ENCODE measurements at regions not wholly inside any gene's neighbourhood (a gene's known extent, or its start where the extent isn't known, plus 50 kb on each side); places are given as distances from the start of the nearest gene placed in this dataset.

GRCh38 chr5:133763744-133764143, 151.4 kb upstream of the FSTL4 start:
- no peak for DNase-seq (ENCODE audit: low read depth)
- no peak overlapping the region for H3K4me3 ChIP-seq (ENCODE audit: low read length)
- TF ChIP-seq, protein P1, sequence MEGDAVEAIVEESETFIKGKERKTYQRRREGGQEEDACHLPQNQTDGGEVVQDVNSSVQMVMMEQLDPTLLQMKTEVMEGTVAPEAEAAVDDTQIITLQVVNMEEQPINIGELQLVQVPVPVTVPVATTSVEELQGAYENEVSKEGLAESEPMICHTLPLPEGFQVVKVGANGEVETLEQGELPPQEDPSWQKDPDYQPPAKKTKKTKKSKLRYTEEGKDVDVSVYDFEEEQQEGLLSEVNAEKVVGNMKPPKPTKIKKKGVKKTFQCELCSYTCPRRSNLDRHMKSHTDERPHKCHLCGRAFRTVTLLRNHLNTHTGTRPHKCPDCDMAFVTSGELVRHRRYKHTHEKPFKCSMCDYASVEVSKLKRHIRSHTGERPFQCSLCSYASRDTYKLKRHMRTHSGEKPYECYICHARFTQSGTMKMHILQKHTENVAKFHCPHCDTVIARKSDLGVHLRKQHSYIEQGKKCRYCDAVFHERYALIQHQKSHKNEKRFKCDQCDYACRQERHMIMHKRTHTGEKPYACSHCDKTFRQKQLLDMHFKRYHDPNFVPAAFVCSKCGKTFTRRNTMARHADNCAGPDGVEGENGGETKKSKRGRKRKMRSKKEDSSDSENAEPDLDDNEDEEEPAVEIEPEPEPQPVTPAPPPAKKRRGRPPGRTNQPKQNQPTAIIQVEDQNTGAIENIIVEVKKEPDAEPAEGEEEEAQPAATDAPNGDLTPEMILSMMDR (conservative IDR thresholded peaks at IDR 0.05; ENCODE audit: low read depth, low read length): no peak

GRCh38 chr5:133761632-133762031, 149.3 kb upstream of the FSTL4 start:
- no peak overlapping the region for H3K4me3 ChIP-seq (ENCODE audit: low read length)
- TF ChIP-seq, protein P1 (conservative IDR thresholded peaks at IDR 0.05; ENCODE audit: low read depth, low read length): no peak
- DNase-seq (ENCODE audit: low read depth): no peak

- no peak overlapping the region for H3K4me3 ChIP-seq (ENCODE audit: low read length)
- TF ChIP-seq, protein P1 (conservative IDR thresholded peaks at IDR 0.05; ENCODE audit: low read depth, low read length): no peak
- DNase-seq (ENCODE audit: low read depth): no peak
Measured at GRCh38 chr5:133760532-133760931, 148.2 kb upstream of the FSTL4 start.

GRCh38 chr5:133758641-133759040, 146.3 kb upstream of the FSTL4 start:
- no peak for DNase-seq (ENCODE audit: low read depth)
- TF ChIP-seq, protein P1 (conservative IDR thresholded peaks at IDR 0.05; ENCODE audit: low read depth, low read length): no peak

DNA sequence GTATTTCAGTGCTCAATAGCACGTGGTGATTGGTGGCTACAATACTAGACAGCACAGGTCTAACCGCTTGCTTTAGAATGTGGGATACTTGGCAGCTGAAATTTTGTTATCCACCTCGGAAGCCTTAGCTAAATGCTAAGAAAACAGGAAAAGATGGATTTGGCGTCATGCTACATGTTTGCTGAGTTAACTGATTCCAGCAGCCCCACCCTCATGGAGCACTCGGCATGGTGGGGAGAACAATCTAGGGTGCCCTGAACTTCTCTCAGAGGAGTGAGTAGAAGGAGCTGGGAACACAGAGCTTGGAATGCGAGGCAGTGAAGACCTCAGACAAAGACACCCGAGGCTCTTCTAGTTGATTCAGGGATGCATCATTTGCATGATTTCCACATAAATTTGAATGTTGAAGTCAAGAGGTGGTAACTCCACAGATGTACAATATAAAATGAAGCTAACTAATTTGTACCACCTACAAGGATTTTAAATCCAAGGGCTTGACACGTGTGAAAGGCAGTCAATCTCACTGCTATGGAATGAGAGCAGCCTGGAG, 145.1 kb upstream of the FSTL4 start:
- no peak for DNase-seq (ENCODE audit: low read depth)
- TF ChIP-seq, protein P1 (conservative IDR thresholded peaks at IDR 0.05; ENCODE audit: low read depth, low read length): no peak
- H3K4me3 ChIP-seq (ENCODE audit: low read length): no peak overlapping the region

More at GRCh38 chr5:133758641-133759040, 146.3 kb upstream of the FSTL4 start:
- H3K4me3 ChIP-seq (ENCODE audit: low read length): no peak overlapping the region

DNA sequence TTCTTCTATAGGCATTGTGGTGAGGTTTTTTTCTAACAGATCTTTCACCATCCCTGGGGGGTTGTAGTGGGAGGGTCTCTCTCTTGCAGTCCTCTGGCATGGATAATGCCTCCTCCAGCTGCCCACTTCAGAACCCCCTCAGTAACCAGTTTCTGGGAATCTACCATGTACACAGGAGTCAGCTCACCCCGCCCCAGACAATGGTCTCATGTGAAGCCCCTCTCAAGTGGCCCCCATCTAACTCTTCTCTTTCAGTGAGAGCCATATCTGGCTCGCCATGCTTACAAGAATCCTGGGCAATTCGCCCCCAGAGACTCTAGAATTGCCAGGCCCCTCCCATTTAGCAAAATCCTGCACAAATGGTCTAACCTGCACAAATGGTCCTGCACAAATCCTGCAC, 144.4 kb upstream of the FSTL4 start:
- TF ChIP-seq, protein P1 (conservative IDR thresholded peaks at IDR 0.05; ENCODE audit: low read depth, low read length): no peak
- DNase-seq (ENCODE audit: low read depth): no peak
- H3K4me3 ChIP-seq (ENCODE audit: low read length): no peak overlapping the region

- no peak for DNase-seq (ENCODE audit: low read depth)
- no peak overlapping the region for H3K4me3 ChIP-seq (ENCODE audit: low read length)
- TF ChIP-seq, protein P1 (conservative IDR thresholded peaks at IDR 0.05; ENCODE audit: low read depth, low read length): no peak
Measured at GRCh38 chr5:133756036-133756435, 143.7 kb upstream of the FSTL4 start.
